ENCODE measurements at regions not wholly inside any gene's neighbourhood (a gene's known extent, or its start where the extent isn't known, plus 50 kb on each side); places are given as distances from the start of the nearest gene placed in this dataset.

GRCh38 chr20:58160451-58161061, 67.9 kb downstream of the ANKRD60 start:
- Histone ChIP-seq H4K91ac (ENCODE audit: insufficient read length, low read depth, low read length) (no peak overlapping the region), H3T11ph (ENCODE audit: low read length) (no peak overlapping the region), H2BK120ac (ENCODE audit: low read depth, low read length, poor library complexity, severe bottlenecking) (no peak overlapping the region), H4K5ac (ENCODE audit: insufficient read length, low read depth, low read length) (no peak overlapping the region), H3K56ac (ENCODE audit: insufficient read length, low read depth, low read length) (no peak overlapping the region), H3K9ac (ENCODE audit: extremely low read depth, insufficient read length, low read length) (no peak overlapping the region), H3K79me2 (ENCODE audit: insufficient read depth, low read length) (no peaks in the 10 kb centered on the region), H3K4me2 (ENCODE audit: insufficient read depth, insufficient read length, low read length) (no peak overlapping the region), H3K14ac (ENCODE audit: insufficient read depth, low read length) (no peak overlapping the region), H2BK5ac (ENCODE audit: insufficient read length, low read length) (no peak overlapping the region), H3K27ac (ENCODE audit: insufficient read length, low read depth, low read length) (no peak overlapping the region), H3K27me3 (ENCODE audit: insufficient read depth, low read length) (no peaks in the 10 kb centered on the region), H2BK15ac (ENCODE audit: low read depth, low read length) (no peak overlapping the region), H3K79me1 (ENCODE audit: insufficient read depth, low read depth, low read length, poor library complexity, severe bottlenecking) (no peaks in the 10 kb centered on the region), H2AK5ac (ENCODE audit: insufficient read length, low read length) (no peak overlapping the region), H4K8ac (replicated peaks; ENCODE audit: insufficient read length, low read depth, low read length) (no peak overlapping the region), H2BK12ac (ENCODE audit: insufficient read length, low read depth, low read length) (no peak overlapping the region), H4K20me1 (ENCODE audit: control insufficient read depth, insufficient read depth, insufficient read length) (no peaks in the 10 kb centered on the region), H3K18ac (ENCODE audit: insufficient read length, low read depth, low read length) (no peak overlapping the region), H2AFZ (ENCODE audit: low read length) (no peak overlapping the region), H3K4ac (ENCODE audit: low read depth, low read length) (no peak overlapping the region), H3K4me1 (ENCODE audit: insufficient read depth, low read length) (no peaks in the 10 kb centered on the region), H3K23me2 (ENCODE audit: insufficient read length, low read depth, low read length, poor library complexity, severe bottlenecking) (no peaks in the 10 kb centered on the region), H3K23ac (ENCODE audit: insufficient read length, low read depth, low read length) (no peak overlapping the region), H2BK20ac (ENCODE audit: low read depth, low read length, poor library complexity, severe bottlenecking) (no peak overlapping the region), H3K9me3 (ENCODE audit: control insufficient read depth, low read depth, low read length) (no peaks in the 10 kb centered on the region)
- Mint-ChIP-seq H3K27ac (no peak overlapping the region), H3K27me3 (ENCODE audit: low read depth) (peaks cover 8% of the 10 kb centered on the region), H3K4me1 (no peaks in the 10 kb centered on the region), H3K4me3 (no peak overlapping the region; a peak in 1 of 5 replicates), H3K36me3 (ENCODE audit: insufficient read depth in 1 of 3, low read depth in 3 of 3) (no peaks in the 10 kb centered on the region), H3K9me3 (no peaks in the 10 kb centered on the region)
- no peak for TF ChIP-seq CTCF (conservative IDR thresholded peaks at IDR 0.05)
- DNase-seq = no peak
- WGBS (ENCODE audit: extremely low coverage, insufficient read length, low lambda C conversion rate) = no CpG with 5 or more reads among the region's 17 CpGs
